Activated B cell treated with CpG ODN at 0.5 μM for 24 hours (primary cell): ENCODE measurements at regions not wholly inside any gene's neighbourhood (a gene's known extent, or its start where the extent isn't known, plus 50 kb on each side); places are given as distances from the start of the nearest gene placed in this dataset.

Experiments used
- ATAC-seq: fragments of 200-7000 bp; cut with Tn5 transposase; one replicate; pipeline ENCODE4 v1.10.0; 2021; ENCODE audit warnings: low read depth, mild to moderate bottlenecking, moderate library complexity
- CTCF ChIA-PET: fragments of 350-600 bp; sonication (Branson Sonifier 250); formaldehyde crosslinking; loops from one replicate; lab custom pipeline; 2021; ENCODE audit warnings: antibody characterized with exemption; lab: Charles Lee
- POLR2A ChIA-PET: fragments of 350-600 bp; sonication (Branson Sonifier 250); formaldehyde crosslinking; loops from one replicate; lab custom pipeline; 2021; ENCODE audit warnings: antibody characterized with exemption; lab: Charles Lee
- DNase-seq: peaks from one replicate; pipeline ENCODE4 v3.0.0; 2022
- H3K27ac Mint-ChIP-seq: one replicate; pipeline ENCODE4 v1.8.0; 2020; ENCODE audit warnings: mixed read lengths
- H3K27me3 Mint-ChIP-seq: one replicate; pipeline ENCODE4 v1.8.0; 2021; ENCODE audit warnings: mixed read lengths
- H3K36me3 Mint-ChIP-seq: one replicate; pipeline ENCODE4 v1.8.0; 2021; ENCODE audit warnings: low read depth, mixed read lengths
- H3K4me1 Mint-ChIP-seq: one replicate; pipeline ENCODE4 v1.8.0; 2021; ENCODE audit warnings: mixed read lengths
- H3K4me3 Mint-ChIP-seq: one replicate; pipeline ENCODE4 v1.8.0; 2020; ENCODE audit warnings: mild to moderate bottlenecking, mixed read lengths
- H3K9me3 Mint-ChIP-seq: one replicate; pipeline ENCODE4 v1.8.0; 2020; ENCODE audit warnings: mixed read lengths
- CTCF ChIP-seq: fragments of 200-600 bp; IDR thresholded peaks from one replicate; pipeline ENCODE4 v1.8.0; 2022; ENCODE audit warnings: antibody characterized with exemption, mild to moderate bottlenecking
- intact Hi-C: fragments of 100-400 bp; cut with micrococcal nuclease; formaldehyde crosslinking; loops from one replicate; pipeline ENCODE4 v1.15.1; 2024

GRCh38 chr4:28251831-28252230 lies 1391.2 kb downstream of the STIM2 start:
- Mint-ChIP-seq H3K4me3 (no peak overlapping the region), H3K36me3 (no peaks in the 10 kb centered on the region), H3K27me3 (no peaks in the 10 kb centered on the region), H3K27ac (no peak overlapping the region), H3K4me1 (no peaks in the 10 kb centered on the region), H3K9me3 (peaks cover 12% of the 10 kb centered on the region)
- TF ChIP-seq CTCF, result no peak
- ChIA-PET CTCF (no interaction called here), POLR2A (no interaction called here)
- no peak for DNase-seq
- ATAC-seq, result no peak
- intact Hi-C loops, result no loop called here

DNA sequence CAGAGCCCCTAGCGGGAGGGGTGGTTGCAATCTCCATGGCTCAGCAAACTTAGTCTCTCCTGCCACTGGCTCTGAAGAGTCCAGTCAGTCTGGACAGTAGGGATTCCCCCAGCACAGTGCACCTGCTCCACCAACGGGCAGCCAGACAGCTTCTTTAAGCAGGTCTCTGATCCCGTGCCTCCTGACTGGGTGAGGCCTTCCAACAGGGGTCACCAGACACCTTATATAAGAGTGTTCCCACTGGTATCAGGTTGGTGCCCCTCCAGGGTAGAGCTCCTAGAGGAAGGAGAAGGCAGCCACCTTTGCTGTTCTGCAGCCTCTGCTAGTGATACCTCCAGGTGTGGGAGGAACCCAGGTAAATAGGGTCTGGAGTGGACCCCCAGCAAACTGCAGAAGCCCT lies 1393.4 kb downstream of the STIM2 start:
- ChIA-PET CTCF (no interaction called here), POLR2A (no interaction called here)
- DNase-seq (no peak), ATAC-seq (no peak)
- Mint-ChIP-seq H3K9me3 (peaks cover 12% of the 10 kb centered on the region), H3K27me3 (no peaks in the 10 kb centered on the region), H3K27ac (no peak overlapping the region), H3K4me1 (no peaks in the 10 kb centered on the region), H3K4me3 (no peak overlapping the region), H3K36me3 (no peaks in the 10 kb centered on the region)
- intact Hi-C loops, result no loop called here
- no peak for TF ChIP-seq CTCF

- no peaks in the 10 kb centered on the region for H3K4me1 Mint-ChIP-seq
- no peaks in the 10 kb centered on the region for H3K27me3 Mint-ChIP-seq
- ChIA-PET POLR2A (no interaction called here), CTCF (no interaction called here)
- no peak for ATAC-seq
- H3K4me3 Mint-ChIP-seq, result no peak overlapping the region
- no peaks in the 10 kb centered on the region for H3K36me3 Mint-ChIP-seq
- TF ChIP-seq CTCF, result no peak
- no peak overlapping the region for H3K27ac Mint-ChIP-seq
- H3K9me3 Mint-ChIP-seq, result peaks cover 12% of the 10 kb centered on the region
- intact Hi-C loops, result no loop called here
- DNase-seq, result no peak
Measured at GRCh38 chr4:28256295-28256694, 1395.7 kb downstream of the STIM2 start.

- POLR2A ChIA-PET, result no interaction called here
- Mint-ChIP-seq H3K27me3 (no peaks in the 10 kb centered on the region), H3K36me3 (no peaks in the 10 kb centered on the region), H3K9me3 (peaks cover 10% of the 10 kb centered on the region), H3K27ac (no peak overlapping the region), H3K4me1 (no peaks in the 10 kb centered on the region), H3K4me3 (no peak overlapping the region)
- intact Hi-C loops, result no loop called here
- DNase-seq (no peak), ATAC-seq (no peak)
- CTCF ChIA-PET, result no interaction called here
- no peak for TF ChIP-seq CTCF
Measured at GRCh38 chr4:28259951-28260350, 1399.3 kb downstream of the STIM2 start.

- no peaks in the 10 kb centered on the region for H3K27me3 Mint-ChIP-seq
- H3K36me3 Mint-ChIP-seq, result no peaks in the 10 kb centered on the region
- no peak overlapping the region for H3K27ac Mint-ChIP-seq
- peaks cover 5% of the 10 kb centered on the region for H3K9me3 Mint-ChIP-seq
- H3K4me1 Mint-ChIP-seq, result no peaks in the 10 kb centered on the region
- H3K4me3 Mint-ChIP-seq, result no peak overlapping the region
- intact Hi-C loops, result no loop called here
- ChIA-PET CTCF (no interaction called here), POLR2A (no interaction called here)
- ATAC-seq (no peak), DNase-seq (no peak)
- no peak for TF ChIP-seq CTCF
Measured at GRCh38 chr4:28267166-28267565, 1406.5 kb downstream of the STIM2 start.
